ENCODE measurements at regions not wholly inside any gene's neighbourhood (a gene's known extent, or its start where the extent isn't known, plus 50 kb on each side); places are given as distances from the start of the nearest gene placed in this dataset.

DNA sequence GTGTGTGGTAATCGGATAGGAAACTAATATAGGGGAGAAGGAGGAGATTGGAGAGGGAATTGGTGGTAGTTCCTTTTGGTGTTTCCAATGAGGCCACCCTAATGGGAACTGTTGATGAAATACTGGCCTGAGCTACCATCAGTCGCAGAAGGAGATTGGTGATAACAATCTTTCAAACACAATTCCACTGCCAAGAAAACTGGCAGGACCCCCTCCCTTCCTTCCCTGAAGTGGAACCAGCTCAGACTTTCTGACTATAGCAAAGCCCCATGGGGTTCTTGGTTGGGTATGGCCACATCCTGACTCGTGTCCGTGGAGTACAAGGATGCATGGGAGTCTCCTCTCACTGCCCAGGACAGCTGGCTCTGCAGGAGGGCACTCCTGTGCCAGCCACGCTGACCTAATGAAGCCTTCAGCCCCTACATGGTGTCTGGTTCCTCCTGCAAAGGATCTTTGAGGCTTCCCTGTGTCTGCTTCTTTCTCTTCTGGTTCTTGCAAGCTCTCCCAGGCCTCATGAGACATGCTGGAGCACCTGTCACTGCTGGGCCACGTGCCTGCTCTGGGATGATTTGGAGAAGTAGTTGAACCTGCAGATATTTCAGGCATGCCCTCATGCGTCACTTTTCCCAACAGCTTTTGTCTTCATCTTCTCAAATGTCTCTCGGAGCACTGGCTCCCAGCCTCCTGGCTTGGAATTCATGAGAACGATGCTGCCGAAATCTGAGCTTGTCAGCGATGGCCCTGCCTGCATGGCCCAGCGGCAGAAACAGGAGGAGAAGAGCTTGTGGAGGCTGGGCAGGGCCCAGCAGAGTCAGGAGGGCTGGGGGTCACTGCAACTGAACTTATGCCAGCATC lies 90.0 kb upstream of the ADPGK start:
- DNase-seq (ENCODE audit: insufficient read length, low spot score) = no peak
- FAIRE-seq = no peak

DNA sequence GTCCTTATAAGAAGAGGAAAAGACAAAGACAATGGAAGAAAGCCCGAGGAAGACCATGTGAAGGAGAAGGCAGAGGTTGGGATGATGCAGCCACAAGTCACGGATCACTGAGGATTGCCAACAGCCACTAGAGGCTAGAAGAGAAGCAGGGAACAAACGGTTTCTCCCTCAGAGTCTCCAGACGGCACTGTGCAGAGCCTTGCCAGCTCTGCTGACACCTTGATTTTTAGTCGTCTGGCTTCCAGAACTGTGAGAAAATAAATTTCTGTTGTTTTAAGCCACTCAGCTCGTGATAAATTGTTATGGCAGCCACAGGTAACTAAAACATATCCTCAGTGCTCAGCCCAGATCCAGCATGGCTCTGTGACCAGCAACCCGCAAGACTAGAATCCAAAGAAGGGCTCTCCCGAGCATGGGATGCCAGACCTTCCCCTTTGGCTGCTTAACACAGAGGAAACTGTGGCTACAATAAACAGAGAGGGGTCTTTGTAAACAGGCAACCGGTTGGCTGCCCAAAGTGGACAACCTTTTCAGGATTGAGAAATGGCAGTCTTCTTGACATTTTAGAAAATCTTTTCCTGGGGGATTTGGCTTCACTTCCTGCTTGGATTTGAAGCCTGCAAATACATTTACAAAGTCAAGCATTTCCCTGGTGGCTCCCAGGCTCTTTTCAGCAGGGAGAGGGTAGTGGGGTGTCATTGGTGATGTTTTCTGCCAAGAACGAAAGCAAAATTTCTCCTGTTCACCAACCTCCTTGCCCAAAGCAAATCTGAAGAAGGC lies 88.7 kb upstream of the ADPGK start:
- DNase-seq (ENCODE audit: insufficient read length, low spot score) (no peak), FAIRE-seq (no peak)

GRCh38 chr15:72866866-72867616 lies 83.5 kb upstream of the ADPGK start:
- no peak for DNase-seq (ENCODE audit: insufficient read length, low spot score)
- no peak for FAIRE-seq

DNA sequence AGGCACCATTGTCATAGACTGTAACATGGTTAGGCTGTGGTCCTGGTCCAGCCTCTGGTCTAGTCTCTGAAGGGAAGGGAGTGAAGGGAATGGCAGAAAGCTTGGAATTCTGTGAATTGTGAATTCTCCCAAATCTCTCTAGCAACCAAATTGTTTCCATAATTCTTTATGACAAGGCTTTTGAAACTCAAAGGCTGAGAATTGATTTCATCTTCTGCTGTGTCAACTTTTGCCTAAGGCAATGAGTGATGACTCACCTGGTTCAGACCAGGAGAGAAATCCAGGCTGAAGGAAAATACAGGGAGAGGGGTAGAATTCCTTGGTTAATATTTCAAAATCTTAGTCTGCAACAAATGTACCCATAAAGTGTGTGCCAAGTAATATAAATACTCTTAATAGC lies 82.6 kb upstream of the ADPGK start:
- peak; percentile 9 for FAIRE-seq
- DNase-seq (ENCODE audit: insufficient read length, low spot score) = peak; percentile 32

GRCh38 chr15:72865486-72865885 lies 81.9 kb upstream of the ADPGK start:
- FAIRE-seq (no peak), DNase-seq (ENCODE audit: insufficient read length, low spot score) (no peak)

GRCh38 chr15:72864681-72865080 lies 81.1 kb upstream of the ADPGK start:
- DNase-seq (ENCODE audit: insufficient read length, low spot score) (no peak), FAIRE-seq (peak; percentile 66)

GRCh38 chr15:72861354-72861910 lies 77.9 kb upstream of the ADPGK start:
- FAIRE-seq = no peak
- DNase-seq (ENCODE audit: insufficient read length, low spot score) = no peak

DNA sequence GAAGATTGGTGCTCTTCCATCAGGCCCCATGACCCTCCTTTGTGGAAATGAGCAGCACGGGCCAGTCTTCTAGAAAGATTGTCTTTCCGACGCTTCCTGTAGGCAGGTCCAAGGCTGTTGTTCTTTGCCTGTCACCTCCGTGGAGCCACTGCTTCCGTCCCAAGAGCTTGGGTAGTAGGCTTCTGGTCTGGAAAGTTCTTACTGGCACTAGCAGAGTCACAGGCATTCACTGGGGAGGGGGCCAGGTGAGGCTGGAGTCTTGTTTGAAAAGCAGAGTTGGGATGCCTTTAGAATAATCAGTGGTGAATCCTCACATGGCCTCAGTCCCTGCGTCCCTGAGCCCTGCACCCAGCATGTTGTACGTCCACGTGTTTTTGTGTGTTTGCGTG lies 76.2 kb upstream of the ADPGK start:
- FAIRE-seq = no peak

DNA sequence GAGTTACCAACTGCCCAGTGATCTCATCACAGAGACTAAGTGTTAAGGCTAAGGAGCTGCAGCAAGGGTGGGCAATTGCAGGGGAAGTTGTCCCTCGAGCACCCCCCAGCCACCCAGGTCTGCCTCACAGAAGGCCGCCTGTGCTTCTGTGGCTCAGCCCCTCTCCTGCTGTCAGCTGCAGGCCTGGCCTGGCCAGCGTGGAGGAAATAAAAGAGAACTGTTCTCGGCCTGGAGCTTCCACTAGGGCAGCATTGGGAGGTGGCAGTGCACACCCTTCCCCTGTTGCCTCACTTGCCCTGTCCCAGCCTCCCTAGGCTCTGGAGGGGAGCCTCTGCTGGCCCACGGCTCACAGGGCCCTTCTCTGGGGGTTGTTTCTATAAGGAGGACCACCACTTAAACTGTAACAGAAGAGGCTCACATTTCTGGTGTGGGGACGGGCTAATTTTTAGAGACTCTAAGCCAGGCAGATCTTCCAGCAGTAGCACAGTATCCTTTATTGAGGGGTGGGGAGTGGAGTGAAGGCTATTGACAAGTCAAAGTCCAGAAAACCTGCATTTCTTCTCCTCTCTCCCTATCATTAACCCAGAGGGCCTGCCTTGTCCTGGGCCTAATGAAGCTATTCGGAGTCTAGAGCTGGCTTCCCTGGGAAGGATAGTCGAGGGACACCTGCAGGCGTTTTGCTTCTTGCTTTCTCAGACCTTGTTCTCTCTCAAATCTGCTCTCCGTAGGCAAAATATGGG lies 75.6 kb upstream of the ADPGK start:
- no peak for DNase-seq (ENCODE audit: insufficient read length, low spot score)
- FAIRE-seq = no peak

More for the DNA sequence above, 76.2 kb upstream of the ADPGK start:
- no peak for DNase-seq (ENCODE audit: insufficient read length, low spot score)

- FAIRE-seq (no peak), DNase-seq (ENCODE audit: insufficient read length, low spot score) (no peak)
These were observed 74.6 kb upstream of the ADPGK start for GRCh38 chr15:72858205-72858604.

GRCh38 chr15:72857331-72858063 lies 73.9 kb upstream of the ADPGK start:
- FAIRE-seq (peak; percentile 66), DNase-seq (ENCODE audit: insufficient read length, low spot score) (no peak)

- DNase-seq (ENCODE audit: insufficient read length, low spot score) = no peak
- FAIRE-seq = no peak
These were observed 73.0 kb upstream of the ADPGK start for GRCh38 chr15:72856549-72857040.

GRCh38 chr15:72855791-72856190 lies 72.2 kb upstream of the ADPGK start:
- no peak for FAIRE-seq
- no peak for DNase-seq (ENCODE audit: insufficient read length, low spot score)

- DNase-seq (ENCODE audit: insufficient read length, low spot score) (no peak), FAIRE-seq (no peak)
These were observed 68.7 kb upstream of the ADPGK start for GRCh38 chr15:72852273-72852672.

GRCh38 chr15:72851586-72851985 lies 68.0 kb upstream of the ADPGK start:
- no peak for FAIRE-seq

GRCh38 chr15:72850833-72851232 lies 67.3 kb upstream of the ADPGK start:
- no peak for FAIRE-seq

More at GRCh38 chr15:72851586-72851985, 68.0 kb upstream of the ADPGK start:
- DNase-seq (ENCODE audit: insufficient read length, low spot score) = no peak

GRCh38 chr15:72847806-72848205 lies 64.2 kb upstream of the ADPGK start:
- no peak for DNase-seq (ENCODE audit: insufficient read length, low spot score)
- peak; percentile 4 for FAIRE-seq

More at GRCh38 chr15:72850833-72851232, 67.3 kb upstream of the ADPGK start:
- no peak for DNase-seq (ENCODE audit: insufficient read length, low spot score)

DNA sequence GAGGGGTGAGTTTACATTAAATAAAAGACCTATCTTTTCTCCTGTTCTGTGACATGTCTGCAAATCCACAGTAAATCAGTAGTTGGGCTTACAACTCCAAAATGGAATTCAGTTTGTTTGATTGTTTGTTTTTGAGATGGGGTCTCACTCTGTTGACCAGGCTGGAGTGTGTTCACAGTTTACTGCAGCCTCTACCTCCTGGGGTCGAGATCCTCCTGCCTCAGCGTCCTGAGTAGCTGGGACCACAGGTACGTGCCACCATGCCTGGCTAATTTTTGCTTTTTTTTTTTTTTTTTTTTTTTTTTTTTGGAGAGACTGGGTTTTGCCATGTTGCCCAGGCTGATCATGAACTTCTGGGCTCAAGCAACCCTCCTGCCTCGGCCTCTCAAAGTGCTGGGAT lies 63.5 kb upstream of the ADPGK start:
- DNase-seq (ENCODE audit: insufficient read length, low spot score) (no peak), FAIRE-seq (no peak)

DNA sequence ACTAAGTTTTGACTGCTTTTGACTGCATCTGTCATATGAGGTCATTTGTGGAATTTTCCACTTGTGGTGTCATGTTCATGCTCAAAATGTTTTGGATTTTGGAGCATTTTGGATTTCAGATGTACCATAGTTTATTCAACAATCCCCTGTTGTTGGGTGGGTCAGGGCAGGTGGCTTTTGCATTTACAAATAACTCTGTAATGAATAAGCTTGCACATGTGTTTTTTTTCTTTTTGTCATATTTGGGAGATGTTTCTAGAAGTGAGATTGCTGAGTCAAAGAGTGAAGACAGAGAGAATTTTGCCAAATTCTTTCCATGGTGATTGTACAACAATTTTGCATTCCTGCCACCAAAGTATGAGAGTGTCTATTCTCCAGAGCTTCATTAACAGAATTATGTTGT lies 62.4 kb upstream of the ADPGK start:
- no peak for FAIRE-seq
- DNase-seq (ENCODE audit: insufficient read length, low spot score) = no peak

Data from HTR-8/SVneo (cell line).